ENCODE measurements at regions not wholly inside any gene's neighbourhood (a gene's known extent, or its start where the extent isn't known, plus 50 kb on each side); places are given as distances from the start of the nearest gene placed in this dataset.

DNA sequence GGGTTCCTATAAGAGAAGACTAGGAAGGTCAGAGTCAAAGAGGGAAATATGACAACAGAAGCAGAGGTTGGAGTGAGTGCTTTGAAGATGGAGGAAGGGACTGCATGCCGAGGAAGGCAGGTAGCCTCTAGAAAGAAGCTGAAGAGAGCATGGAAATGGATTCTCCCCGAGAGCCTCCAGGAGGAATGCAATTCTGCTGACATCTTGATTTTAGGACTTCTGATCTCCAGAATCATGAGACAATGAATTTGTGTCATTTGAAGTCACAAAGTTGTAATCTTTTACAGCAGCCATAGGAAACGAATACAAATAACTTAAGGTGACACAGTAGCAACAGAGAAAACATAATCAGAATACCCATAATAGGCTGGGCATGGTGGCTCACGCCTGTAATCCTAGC lies 69.2 kb upstream of the UBAC2 start:
- TF ChIP-seq SUZ12 (IDR thresholded peaks at IDR 0.05; ENCODE audit: extremely low read depth, insufficient read depth, insufficient read length) (no peak), YY1 (IDR thresholded peaks at IDR 0.05; ENCODE audit: insufficient read depth, insufficient read length) (no peak), ZNF274 (IDR thresholded peaks at IDR 0.05; ENCODE audit: low read depth, low read length) (no peak)

Data from NT2/D1 (cell line).